ENCODE measurements at regions not wholly inside any gene's neighbourhood (a gene's known extent, or its start where the extent isn't known, plus 50 kb on each side); places are given as distances from the start of the nearest gene placed in this dataset.

- TF ChIP-seq, protein P1, sequence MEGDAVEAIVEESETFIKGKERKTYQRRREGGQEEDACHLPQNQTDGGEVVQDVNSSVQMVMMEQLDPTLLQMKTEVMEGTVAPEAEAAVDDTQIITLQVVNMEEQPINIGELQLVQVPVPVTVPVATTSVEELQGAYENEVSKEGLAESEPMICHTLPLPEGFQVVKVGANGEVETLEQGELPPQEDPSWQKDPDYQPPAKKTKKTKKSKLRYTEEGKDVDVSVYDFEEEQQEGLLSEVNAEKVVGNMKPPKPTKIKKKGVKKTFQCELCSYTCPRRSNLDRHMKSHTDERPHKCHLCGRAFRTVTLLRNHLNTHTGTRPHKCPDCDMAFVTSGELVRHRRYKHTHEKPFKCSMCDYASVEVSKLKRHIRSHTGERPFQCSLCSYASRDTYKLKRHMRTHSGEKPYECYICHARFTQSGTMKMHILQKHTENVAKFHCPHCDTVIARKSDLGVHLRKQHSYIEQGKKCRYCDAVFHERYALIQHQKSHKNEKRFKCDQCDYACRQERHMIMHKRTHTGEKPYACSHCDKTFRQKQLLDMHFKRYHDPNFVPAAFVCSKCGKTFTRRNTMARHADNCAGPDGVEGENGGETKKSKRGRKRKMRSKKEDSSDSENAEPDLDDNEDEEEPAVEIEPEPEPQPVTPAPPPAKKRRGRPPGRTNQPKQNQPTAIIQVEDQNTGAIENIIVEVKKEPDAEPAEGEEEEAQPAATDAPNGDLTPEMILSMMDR (conservative IDR thresholded peaks at IDR 0.05), result no peak
- TF ChIP-seq ZFX (IDR thresholded peaks at IDR 0.05), result no peak
Measured at GRCh38 chr2:14039134-14039533, 593.4 kb upstream of the LRATD1 start.

Data from C4-2B (cell line).